Dedifferentiated amniotic fluid mesenchymal stem cell (primary cell): ENCODE measurements at regions not wholly inside any gene's neighbourhood (a gene's known extent, or its start where the extent isn't known, plus 50 kb on each side); places are given as distances from the start of the nearest gene placed in this dataset.

Experiments
- DNase-seq: peaks from one replicate; pipeline ENCODE4 v3.0.0-alpha.2; 2016; ENCODE audit errors: extremely low spot score

DNA sequence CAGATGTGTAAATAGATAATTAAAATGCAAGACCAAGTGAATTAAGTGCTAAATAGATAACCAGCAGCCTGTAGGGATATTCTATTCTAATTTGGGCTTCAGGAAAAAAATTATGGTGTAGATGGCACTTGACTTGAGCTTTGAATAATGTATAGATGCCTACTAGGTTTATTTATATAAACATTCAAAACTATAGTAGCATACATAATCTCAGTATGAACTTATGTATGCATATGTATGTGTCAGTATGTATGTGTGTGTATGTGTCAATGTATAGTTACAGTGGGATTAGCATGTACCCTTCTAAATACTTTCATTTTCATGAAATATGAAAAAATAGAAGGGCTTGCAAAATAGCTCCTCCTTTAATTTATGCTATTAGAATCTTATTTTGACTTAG, 207.3 kb upstream of the PPP1R3A start:
- no peak for DNase-seq

DNA sequence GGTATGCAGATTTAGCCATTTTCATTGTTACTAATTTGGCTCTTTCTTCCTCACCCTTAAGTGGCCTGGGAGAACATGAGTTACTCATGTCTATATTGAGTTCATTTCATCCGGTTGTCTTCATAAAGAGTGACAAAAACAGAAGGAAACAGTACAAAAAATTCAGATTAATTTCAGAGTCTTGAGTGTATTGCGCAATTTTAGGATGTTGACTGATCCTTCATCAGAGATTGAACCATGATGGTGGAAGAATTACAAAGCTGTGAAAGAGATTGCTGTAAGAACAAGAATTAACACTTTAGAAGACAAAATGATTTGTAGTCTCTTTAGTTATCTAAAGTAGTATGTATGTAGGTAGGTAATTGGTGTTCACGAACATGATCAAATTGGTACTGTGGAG, 194.0 kb upstream of the PPP1R3A start:
- no peak for DNase-seq

DNA sequence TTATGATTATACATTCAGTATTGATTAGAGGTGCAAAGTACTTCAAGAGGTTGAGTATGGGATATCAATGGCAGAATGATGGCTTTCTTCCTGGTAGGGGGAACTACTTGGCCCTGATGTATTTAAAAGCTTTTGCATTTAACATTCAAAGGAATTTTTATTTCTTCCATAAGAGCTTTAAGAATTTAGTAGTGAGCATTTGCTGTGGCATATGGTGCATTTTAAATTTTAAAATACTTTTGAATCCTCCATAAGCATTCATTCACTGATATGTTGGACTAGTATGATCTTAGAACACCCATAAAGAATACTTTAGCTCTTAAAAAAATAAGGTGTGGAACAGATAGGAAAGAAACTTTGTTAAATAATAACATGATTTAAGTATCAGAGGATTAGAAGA, 191.9 kb upstream of the PPP1R3A start:
- no peak for DNase-seq

DNA sequence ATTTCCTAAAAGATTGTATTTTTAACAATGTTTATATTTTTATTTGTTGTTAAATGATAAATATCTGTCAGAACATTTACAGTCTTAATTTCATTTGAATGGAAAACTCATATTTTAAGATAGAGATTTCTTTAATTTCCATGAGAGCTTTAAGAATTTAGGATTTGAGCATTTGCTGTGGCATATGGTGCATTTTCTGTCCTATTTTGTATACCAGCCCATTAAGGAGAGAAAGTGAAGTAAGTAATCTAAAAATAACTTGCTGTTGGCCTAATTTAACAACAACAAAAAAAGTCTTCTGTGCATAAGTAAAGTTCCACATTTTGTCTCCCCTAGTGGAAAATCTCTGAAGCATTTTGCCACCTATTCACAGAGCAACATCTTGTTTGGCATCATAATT, 190.9 kb upstream of the PPP1R3A start:
- DNase-seq: no peak

DNA sequence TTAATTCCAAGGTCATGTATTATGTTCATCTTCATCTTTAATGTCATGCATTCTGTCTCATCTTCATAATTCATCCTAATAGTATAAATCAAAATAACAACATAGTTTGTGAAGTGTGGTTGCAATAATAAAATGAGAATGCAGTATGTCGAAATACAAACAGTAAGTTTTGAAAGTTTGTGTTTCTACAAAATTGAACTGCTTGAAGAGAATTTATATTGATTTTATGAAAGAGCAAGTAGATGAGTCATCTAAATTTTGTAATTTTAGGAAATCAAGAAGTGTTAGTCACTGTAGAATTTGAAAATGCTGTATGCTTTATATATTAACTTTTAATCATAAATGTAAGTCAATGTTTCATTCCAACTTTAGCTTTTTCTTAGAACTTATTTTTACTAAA, 190.5 kb upstream of the PPP1R3A start:
- DNase-seq: no peak

DNA sequence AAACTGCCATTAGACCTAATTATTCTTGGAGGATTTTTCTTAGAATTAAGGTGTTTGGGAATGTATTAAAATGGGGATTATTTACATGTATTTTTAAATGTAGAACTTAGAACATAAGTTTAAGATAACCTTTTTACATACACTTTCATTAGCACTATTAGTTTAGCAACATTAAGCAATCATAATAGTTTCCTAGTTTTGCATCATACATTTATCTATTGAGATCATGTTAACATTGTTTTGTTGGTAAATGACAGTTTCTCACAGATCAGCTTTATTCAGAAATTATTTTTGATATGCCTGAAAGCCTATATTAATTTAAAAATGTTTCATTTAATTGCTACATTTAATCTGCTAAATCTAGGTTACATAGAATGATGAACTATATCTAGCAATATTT, 189.7 kb upstream of the PPP1R3A start:
- no peak for DNase-seq

DNA sequence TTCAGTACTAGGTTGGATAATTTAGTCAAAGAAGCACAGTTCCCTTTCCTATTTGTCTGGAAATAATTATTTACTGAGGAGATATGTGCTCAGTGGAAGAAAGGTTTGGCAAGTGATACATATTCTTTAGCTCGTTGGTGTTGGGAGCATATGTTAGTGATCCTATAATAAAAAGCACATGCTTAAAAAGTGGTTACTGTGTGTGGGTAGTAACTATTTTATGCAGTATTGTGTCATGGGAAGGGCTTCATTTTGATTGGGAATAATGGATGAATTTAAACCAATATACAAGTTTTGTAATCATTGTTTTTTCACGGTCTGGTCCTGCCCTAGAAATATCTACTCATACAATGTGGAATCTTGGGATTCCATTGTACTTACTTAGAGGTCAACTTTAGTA, 188.7 kb upstream of the PPP1R3A start:
- peak; percentile 39 for DNase-seq

DNA sequence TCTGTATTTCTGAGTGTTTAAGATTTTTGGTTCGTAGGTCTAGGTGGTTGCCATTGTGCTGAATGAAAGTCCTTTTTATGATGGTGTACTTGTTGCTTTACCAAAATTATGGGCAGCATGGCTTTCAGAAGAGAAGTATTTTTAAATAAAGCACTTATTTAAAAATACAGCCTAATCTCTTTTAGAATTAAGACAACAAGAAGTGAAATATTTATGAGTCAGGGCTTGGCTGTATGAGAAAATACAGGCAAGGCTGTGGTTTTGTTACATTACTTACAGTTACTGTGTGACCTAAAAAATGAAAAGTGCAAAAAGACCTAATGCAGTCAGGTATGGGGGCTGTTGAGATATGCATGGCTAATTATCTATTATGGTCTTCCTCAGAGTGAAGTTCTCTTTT, 185.2 kb upstream of the PPP1R3A start:
- DNase-seq: peak; percentile 28

DNA sequence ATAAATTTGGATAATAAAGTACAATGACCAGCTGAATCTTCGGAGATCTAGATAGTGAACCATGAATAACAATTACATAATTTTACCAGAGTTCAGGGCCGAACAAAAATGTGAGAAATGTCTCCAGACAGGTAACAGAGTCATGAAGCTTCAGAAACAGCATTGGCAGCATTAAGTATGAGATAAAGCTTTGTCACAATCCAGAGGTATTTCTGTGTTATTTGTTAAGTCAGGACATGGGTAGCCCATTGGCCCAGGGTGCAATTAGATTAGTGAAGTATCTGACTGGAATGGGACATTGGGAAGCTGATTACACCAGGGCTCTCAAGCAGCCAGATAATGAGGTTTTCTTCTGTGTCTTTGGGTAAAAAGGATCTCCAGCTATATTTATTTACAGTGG, 184.2 kb upstream of the PPP1R3A start:
- no peak for DNase-seq

DNA sequence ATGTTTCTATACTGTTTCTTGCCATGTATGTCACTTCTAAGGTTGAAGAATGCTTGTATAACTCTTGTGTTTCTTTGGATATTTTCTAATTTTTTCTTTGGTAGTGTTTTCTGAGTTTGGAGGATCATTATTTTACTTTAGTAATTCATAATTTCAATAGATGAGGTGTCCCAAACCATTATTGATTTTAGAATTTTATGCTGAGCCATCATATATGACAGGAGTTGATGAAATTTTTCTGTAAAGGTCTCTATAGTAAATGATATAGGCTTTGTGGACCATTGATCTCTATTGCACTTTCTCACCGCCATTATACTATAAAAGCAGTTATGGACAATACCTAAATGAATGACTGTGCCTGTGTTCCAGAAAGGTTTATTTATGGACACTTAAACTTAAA, 183.3 kb upstream of the PPP1R3A start:
- DNase-seq: no peak

DNA sequence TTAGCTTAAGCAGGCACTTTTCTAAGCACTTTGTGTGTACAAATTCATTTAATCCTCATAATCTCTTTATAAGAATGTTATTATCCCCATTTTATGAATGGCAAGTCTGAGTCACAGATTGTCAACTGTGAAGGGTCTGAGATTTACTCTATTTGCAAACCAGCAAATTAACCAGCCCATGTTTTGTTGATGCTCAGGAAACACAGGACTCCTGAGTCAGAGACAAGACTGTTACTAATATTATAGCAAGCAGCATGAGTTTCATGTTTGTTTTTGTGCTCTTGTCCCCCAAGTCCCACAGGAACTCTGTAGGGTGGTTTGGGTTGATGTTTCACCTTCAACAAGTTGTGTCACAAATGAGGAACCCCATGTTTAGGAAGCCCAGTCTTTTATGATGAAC, 182.0 kb upstream of the PPP1R3A start:
- DNase-seq: no peak

DNA sequence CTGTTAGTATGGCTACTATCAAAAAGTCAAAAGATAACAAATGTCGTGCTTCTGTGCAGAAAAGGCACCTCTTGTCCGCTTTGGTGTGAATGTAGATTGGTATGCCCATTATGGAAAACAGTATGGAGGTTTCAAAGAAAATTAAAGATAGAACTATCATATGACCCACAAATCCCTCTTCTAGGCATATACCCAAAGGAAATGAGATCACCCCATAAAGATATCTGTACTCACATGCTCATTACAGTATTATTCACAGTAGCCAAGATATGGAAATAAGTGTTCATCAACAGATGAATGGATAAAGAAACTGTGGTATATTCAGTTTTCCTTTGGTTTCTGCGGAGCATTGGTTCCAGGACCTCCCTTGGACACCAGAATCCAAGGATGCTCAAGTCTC, 180.5 kb upstream of the PPP1R3A start:
- no peak for DNase-seq

DNA sequence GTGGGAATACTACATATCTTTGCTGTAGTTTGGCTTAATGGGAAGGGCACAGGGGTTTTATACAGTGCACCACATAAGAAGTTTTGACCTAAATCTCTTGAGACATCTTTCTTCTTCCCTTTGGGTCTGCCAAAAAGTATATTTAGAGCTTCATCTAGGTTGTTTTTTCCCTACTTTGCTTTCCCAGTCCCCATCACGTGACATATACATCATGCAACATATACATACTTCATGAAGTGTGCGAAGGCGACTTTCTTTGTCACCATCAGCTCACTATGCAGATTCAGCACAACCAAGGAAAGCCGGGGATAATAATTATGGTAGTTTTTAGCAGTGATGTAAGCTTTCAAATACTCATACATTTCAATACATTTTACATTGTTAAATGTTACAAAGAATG, 177.1 kb upstream of the PPP1R3A start:
- DNase-seq: peak; percentile 9

DNA sequence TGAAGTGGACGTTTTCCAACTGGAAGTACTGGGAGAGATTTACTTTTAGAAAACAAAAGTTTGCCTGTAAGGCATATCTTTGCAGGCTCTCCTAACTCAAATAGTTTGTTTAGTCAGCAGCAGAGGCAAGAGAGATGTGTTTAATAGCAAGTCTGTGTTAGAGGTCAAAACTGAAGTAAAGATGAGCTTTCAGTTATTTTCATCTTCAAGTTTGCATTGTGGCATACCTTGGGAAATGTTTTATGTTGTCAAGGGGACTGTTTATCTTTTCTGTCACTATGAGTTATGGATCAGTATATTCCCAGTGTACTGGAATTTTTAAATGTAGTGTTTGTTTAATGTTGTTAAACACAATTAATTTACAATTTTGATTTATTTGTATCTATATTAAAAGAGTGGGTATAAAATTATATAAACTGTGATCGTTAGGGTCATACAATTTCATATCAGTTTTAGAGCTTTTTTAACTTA, 169.7 kb upstream of the PPP1R3A start:
- no peak for DNase-seq

DNA sequence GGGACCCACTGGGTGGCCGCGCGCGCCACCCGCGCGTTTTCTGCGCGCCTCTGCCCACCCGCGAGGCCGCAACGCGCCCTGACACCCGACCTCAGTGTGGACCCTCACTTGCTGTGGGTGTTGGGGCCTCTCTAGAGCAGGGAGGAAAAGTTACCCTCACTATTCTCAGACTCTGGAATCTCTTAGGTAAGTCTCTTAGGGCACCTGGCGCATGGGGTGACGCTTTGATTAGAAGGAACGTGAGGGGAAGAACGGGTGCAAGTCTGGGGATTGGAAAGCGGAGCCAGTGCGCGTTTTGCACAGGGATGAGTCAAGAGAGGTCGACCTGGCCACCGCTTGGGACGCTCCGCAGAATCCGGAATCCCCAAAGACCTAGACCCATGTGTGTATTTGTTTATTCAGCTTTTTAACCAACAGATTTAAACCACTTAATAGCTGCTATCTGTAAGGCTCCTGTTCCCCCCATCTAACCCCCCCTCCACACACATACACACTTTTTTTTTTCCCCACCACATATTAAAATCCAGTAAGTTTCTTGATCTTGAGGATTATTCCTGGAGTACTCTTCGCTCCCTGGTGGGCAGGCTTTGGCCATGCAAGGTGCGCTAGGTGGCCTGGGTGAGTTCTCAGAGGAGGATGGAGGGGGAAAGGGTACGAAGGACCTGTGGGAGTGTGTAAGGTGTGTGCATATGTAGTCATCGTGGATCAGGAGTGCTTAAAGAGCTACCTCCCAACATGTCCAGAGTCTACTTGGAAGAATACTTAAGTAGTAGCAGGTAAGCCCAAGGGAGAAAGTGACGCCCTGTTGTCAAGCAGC, 169.1 kb upstream of the PPP1R3A start:
- no peak for DNase-seq

DNA sequence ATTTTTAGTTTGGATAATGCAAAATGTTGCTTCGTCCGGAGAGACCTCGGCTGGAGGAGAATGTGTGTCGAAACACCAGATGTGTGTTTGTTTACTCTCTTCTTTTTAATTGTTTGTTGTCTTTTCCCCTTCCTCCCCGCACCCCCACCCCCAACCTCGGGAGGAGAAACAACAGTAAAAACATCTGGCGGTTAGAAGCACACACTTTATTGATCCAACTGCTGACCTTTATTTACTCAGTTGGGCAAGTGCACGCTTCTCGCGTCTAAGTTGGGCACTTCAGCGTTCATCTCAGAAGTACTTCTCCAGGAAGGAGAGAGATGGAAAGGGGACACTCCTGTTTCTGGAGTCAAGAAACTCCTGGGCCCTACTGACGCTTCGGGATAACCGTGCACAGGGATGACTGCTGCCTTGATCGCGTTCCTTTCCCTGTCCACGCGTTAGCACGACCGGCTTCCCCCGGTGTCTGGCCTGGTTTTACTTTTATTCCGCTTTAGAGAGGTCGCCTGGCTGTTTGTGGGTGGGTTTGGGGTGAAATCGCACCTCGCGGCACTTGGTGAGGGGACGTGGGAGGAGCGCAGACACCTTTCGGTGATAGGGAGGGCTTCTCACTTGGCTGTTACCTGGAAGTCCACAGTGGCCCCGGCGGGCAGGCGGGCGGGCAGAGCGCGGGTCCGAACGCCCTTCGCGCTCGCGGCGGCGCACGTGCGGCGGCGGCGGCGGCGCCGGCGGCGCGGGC, 168.3 kb upstream of the PPP1R3A start:
- DNase-seq: no peak

DNA sequence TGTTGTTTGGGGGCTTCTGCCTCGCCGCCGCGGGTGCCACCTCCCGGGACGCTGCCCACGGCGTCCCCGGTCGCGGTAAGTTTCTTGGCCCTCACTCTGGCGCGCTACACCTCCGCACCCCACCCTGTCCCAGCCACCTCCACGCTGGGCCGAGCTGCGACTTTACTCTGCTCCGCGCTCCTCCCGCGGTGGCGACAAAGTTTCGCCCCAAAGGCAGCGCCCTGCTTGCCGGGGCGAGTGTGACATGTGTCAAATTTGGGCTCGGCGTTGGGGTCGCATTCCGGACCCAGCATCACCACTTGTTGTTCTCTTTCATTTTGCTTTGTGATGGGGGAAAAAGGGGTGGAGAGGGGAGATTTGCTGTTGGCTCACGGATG, 167.7 kb upstream of the PPP1R3A start:
- no peak for DNase-seq

DNA sequence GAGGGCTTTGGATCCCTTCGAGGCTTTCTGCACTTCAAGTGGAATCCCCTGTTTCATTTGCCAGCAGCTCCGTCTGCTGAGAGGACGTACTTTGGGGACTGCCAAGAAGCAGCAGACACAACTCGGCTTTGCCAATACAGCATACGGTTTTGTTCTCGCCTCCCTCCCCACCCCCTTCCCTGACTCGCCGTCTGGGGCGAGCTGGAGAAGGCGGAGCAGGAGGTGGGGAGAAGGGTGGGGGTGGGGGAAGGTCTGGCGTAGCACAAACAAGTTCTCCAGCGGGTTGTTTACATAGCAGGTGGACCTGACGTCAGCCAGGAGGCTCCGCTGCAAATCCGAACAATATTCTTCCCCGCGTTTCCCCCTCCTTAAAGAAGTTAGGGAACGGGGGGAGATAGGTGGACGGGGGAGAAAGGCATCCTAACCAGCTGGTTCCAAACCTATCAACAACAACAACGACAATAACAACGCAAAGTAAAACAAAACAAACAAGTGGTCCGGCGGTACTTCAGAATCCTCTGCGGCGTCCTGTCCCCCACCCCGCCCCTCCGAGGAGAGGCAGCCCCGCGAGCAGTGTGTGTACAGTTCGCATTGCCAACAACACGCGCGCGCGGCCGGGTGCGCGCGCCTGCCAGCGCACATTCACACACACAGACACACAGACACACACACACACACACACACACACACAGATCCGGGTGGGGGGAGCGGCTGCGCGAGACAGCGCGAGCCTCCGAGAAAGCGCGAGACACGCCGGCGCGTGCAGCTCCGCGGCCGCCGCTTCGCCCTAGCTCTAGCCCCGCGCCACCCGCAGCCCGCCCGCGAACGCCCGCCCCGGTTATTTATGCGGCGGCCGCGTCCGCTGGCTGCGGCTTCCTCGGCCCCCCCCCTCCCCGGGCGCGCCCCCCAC, 167.0 kb upstream of the PPP1R3A start:
- DNase-seq: peak; percentile 59

DNA sequence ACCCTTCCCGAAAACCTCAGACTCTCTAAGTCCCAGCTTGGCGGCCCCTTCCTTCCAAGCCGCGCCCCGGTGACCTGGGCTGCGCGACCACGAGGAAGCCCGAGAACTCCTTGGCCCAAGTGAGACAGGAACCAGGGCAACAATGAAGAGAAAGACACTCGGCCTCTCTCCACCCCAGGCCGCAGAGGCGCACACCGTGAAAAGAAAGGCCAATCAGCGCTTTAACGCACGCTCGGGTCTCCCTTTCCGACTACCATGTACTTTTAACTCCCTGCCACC, 166.4 kb upstream of the PPP1R3A start:
- no peak for DNase-seq

DNA sequence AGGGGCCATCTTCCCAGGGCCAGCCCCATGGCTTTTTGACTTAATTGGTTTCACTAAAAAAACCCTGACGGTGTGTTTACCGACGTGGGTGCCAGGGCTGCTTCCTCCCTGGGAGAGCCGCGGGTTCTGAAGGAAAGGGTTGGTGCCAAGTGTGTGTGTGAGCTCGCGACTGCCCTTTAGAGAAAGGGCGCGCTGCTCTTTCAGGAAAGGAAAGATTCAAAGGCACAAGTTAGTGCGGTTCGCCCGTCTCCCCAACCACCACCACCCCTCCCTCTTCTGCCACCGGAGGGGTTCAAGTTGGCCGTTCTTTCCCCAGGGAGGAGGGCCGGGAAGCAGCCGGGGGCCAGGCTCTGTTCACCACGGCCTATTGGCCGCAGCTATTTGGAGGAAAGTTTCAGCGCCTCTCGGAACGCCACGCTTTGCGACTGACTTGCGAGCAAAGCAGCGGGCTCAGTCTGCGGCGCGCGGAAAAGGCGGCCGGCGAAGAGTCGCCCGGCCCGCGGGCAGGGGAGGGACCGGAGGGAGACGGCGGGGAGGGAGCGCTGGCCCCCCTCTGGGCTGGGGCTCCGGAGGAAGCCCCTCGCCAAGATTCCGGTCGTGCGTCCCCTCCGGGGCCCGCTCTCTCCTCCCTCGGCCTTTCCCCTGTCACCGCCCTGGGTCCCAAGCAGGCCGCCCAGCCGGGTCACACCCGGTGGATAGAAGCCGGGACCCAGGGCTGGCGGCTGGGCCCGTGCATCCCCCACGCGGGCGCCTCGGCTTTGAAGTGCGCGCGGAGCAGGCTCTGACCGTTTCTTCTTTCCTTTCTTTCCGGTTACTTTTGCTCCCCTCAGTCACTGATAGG, 165.9 kb upstream of the PPP1R3A start:
- no peak for DNase-seq

DNA sequence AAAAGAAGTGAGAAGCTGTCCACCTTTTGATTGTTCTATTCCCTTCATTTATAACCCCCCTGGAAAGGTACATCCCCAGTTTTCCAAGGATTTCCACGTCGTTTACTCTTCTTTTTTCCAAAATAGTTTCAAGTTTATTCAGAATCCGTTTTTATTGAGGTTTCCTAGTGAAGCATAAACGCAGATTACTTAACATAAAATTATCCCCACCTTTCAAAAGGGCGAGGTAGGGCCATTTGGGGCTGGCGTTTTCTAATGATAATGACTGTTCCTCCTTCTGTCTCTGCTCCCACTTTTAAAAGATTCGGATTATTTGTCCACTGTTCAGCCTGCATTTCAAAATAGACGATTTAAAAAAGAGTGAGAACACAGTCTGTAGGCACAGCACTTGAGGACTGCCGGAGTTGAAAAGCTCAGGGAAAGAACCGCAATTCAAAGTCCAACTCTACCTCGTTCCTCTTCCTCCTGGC, 165.2 kb upstream of the PPP1R3A start:
- DNase-seq: no peak
